Effector memory CD8-positive, alpha-beta T cell (primary cell): ENCODE measurements at regions not wholly inside any gene's neighbourhood (a gene's known extent, or its start where the extent isn't known, plus 50 kb on each side); places are given as distances from the start of the nearest gene placed in this dataset.

Source experiments
- ATAC-seq: fragments of 150-1000 bp; cut with Tn5 transposase; replicated peaks from 2 replicates; pipeline ENCODE4 v1.10.0; 2021; ENCODE audit warnings: mild to moderate bottlenecking, moderate library complexity
- DNase-seq, 3 experiments: peaks; one replicate each; pipeline ENCODE4 v3.0.0; 2021
- H3K27ac Mint-ChIP-seq, 2 donors: one replicate each; pipeline ENCODE4 v1.8.0; 2022; ENCODE audit warnings: mild to moderate bottlenecking in 2 of 2, mixed read lengths in 2 of 2, moderate library complexity in 2 of 2
- H3K27me3 Mint-ChIP-seq, 2 donors: one replicate each; pipeline ENCODE4 v1.8.0; 2022; ENCODE audit warnings: mixed read lengths in 2 of 2
- H3K36me3 Mint-ChIP-seq: one replicate; pipeline ENCODE4 v1.8.0; 2022; ENCODE audit warnings: mild to moderate bottlenecking, moderate library complexity, mixed read lengths; ENCODE audit not compliant: insufficient read depth
- H3K4me1 Mint-ChIP-seq, 2 donors: one replicate each; pipeline ENCODE4 v1.8.0; 2022; ENCODE audit warnings: low read depth in 2 of 2, mixed read lengths in 2 of 2
- H3K4me3 Mint-ChIP-seq, 2 donors: one replicate each; pipeline ENCODE4 v1.8.0; 2022; ENCODE audit warnings: mild to moderate bottlenecking in 2 of 2, mixed read lengths in 2 of 2, moderate library complexity in 2 of 2
- H3K9me3 Mint-ChIP-seq, 2 donors: one replicate each; pipeline ENCODE4 v1.8.0; 2022; ENCODE audit warnings: mixed read lengths in 2 of 2

- Mint-ChIP-seq H3K9me3 (no peaks in the 10 kb centered on the region), H3K27ac (no peak overlapping the region), H3K27me3 (no peaks in the 10 kb centered on the region), H3K4me1 (no peaks in the 10 kb centered on the region), H3K36me3 (peaks cover 3% of the 10 kb centered on the region), H3K4me3 (no peak overlapping the region)
- ATAC-seq (no peak), DNase-seq (no peak)
These were observed 247.9 kb upstream of the NT5C1B start for GRCh38 chr2:18837240-18837639.

GRCh38 chr2:18836436-18836835 is 247.1 kb upstream of the NT5C1B start:
- H3K4me3 Mint-ChIP-seq = no peak overlapping the region
- H3K27me3 Mint-ChIP-seq = no peaks in the 10 kb centered on the region
- no peaks in the 10 kb centered on the region for H3K4me1 Mint-ChIP-seq
- DNase-seq (no peak), ATAC-seq (no peak)
- no peaks in the 10 kb centered on the region for H3K9me3 Mint-ChIP-seq
- H3K27ac Mint-ChIP-seq = no peak overlapping the region
- peaks cover 3% of the 10 kb centered on the region for H3K36me3 Mint-ChIP-seq

GRCh38 chr2:18835787-18836186 is 246.4 kb upstream of the NT5C1B start:
- DNase-seq = no peak
- Mint-ChIP-seq H3K36me3 (peaks cover 3% of the 10 kb centered on the region), H3K4me3 (no peak overlapping the region), H3K4me1 (no peaks in the 10 kb centered on the region), H3K27me3 (no peaks in the 10 kb centered on the region), H3K27ac (no peak overlapping the region), H3K9me3 (no peaks in the 10 kb centered on the region)
- no peak for ATAC-seq

- DNase-seq = no peak
- ATAC-seq = no peak
- no peak overlapping the region for H3K4me3 Mint-ChIP-seq
- H3K4me1 Mint-ChIP-seq = no peaks in the 10 kb centered on the region
- no peaks in the 10 kb centered on the region for H3K9me3 Mint-ChIP-seq
- no peak overlapping the region for H3K27ac Mint-ChIP-seq
- no peaks in the 10 kb centered on the region for H3K27me3 Mint-ChIP-seq
- H3K36me3 Mint-ChIP-seq = peaks cover 3% of the 10 kb centered on the region
These were observed 245.0 kb upstream of the NT5C1B start for GRCh38 chr2:18834341-18834740.

GRCh38 chr2:18833941-18834340 is 244.6 kb upstream of the NT5C1B start:
- ATAC-seq = no peak
- no peaks in the 10 kb centered on the region for H3K4me1 Mint-ChIP-seq
- no peaks in the 10 kb centered on the region for H3K9me3 Mint-ChIP-seq
- H3K27ac Mint-ChIP-seq = no peak overlapping the region
- no peak for DNase-seq
- no peaks in the 10 kb centered on the region for H3K27me3 Mint-ChIP-seq
- H3K4me3 Mint-ChIP-seq = no peak overlapping the region
- peaks cover 3% of the 10 kb centered on the region for H3K36me3 Mint-ChIP-seq

GRCh38 chr2:18831916-18832510 is 242.6 kb upstream of the NT5C1B start:
- Mint-ChIP-seq H3K9me3 (no peaks in the 10 kb centered on the region), H3K4me1 (peaks cover 0 to 4% of the 10 kb centered on the region in 2 donors), H3K36me3 (peaks cover 3% of the 10 kb centered on the region), H3K27ac (no peak overlapping the region), H3K4me3 (no peak overlapping the region), H3K27me3 (no peaks in the 10 kb centered on the region)
- DNase-seq = no peak
- ATAC-seq = no peak

- H3K27me3 Mint-ChIP-seq = no peaks in the 10 kb centered on the region
- DNase-seq = no peak
- no peak overlapping the region for H3K4me3 Mint-ChIP-seq
- H3K4me1 Mint-ChIP-seq = peaks cover 0 to 4% of the 10 kb centered on the region in 2 donors
- no peak for ATAC-seq
- H3K27ac Mint-ChIP-seq = no peak overlapping the region
- H3K36me3 Mint-ChIP-seq = peaks cover 3% of the 10 kb centered on the region
- peaks cover 0 to 2% of the 10 kb centered on the region in 2 donors for H3K9me3 Mint-ChIP-seq
These were observed 241.6 kb upstream of the NT5C1B start for GRCh38 chr2:18830962-18831361.

- ATAC-seq (no peak), DNase-seq (no peak)
- Mint-ChIP-seq H3K4me3 (no peak overlapping the region), H3K27me3 (no peaks in the 10 kb centered on the region), H3K9me3 (peaks cover 0 to 8% of the 10 kb centered on the region in 2 donors), H3K36me3 (no peaks in the 10 kb centered on the region), H3K4me1 (peaks cover 0 to 4% of the 10 kb centered on the region in 2 donors), H3K27ac (no peak overlapping the region)
These were observed 240.6 kb upstream of the NT5C1B start for GRCh38 chr2:18829976-18830375.

- H3K27me3 Mint-ChIP-seq = no peaks in the 10 kb centered on the region
- no peak overlapping the region for H3K27ac Mint-ChIP-seq
- DNase-seq (no peak), ATAC-seq (no peak)
- no peak overlapping the region for H3K4me3 Mint-ChIP-seq
- H3K36me3 Mint-ChIP-seq = no peaks in the 10 kb centered on the region
- peaks cover 0 to 8% of the 10 kb centered on the region in 2 donors for H3K9me3 Mint-ChIP-seq
- peaks cover 0 to 4% of the 10 kb centered on the region in 2 donors for H3K4me1 Mint-ChIP-seq
These were observed 240.0 kb upstream of the NT5C1B start for GRCh38 chr2:18829251-18829902.

- DNase-seq = no peak
- no peaks in the 10 kb centered on the region for H3K27me3 Mint-ChIP-seq
- H3K36me3 Mint-ChIP-seq = no peaks in the 10 kb centered on the region
- peaks cover 0 to 8% of the 10 kb centered on the region in 2 donors for H3K9me3 Mint-ChIP-seq
- no peak for ATAC-seq
- no peak overlapping the region for H3K4me3 Mint-ChIP-seq
- H3K27ac Mint-ChIP-seq = no peak overlapping the region
- peaks cover 0 to 4% of the 10 kb centered on the region in 2 donors for H3K4me1 Mint-ChIP-seq
These were observed 238.9 kb upstream of the NT5C1B start for GRCh38 chr2:18828296-18828695.

- Mint-ChIP-seq H3K27me3 (no peaks in the 10 kb centered on the region), H3K4me3 (no peak overlapping the region), H3K27ac (no peak overlapping the region), H3K9me3 (peaks cover 0 to 8% of the 10 kb centered on the region in 2 donors), H3K4me1 (peaks cover 0 to 4% of the 10 kb centered on the region in 2 donors), H3K36me3 (no peaks in the 10 kb centered on the region)
- no peak for ATAC-seq
- DNase-seq = no peak
These were observed 236.5 kb upstream of the NT5C1B start for GRCh38 chr2:18825838-18826237.

- ATAC-seq (no peak), DNase-seq (no peak)
- H3K4me3 Mint-ChIP-seq = no peak overlapping the region
- H3K27me3 Mint-ChIP-seq = no peaks in the 10 kb centered on the region
- no peak overlapping the region for H3K27ac Mint-ChIP-seq
- peaks cover 0 to 4% of the 10 kb centered on the region in 2 donors for H3K4me1 Mint-ChIP-seq
- H3K9me3 Mint-ChIP-seq = peaks cover 0 to 8% of the 10 kb centered on the region in 2 donors
- H3K36me3 Mint-ChIP-seq = no peaks in the 10 kb centered on the region
These were observed 235.5 kb upstream of the NT5C1B start for GRCh38 chr2:18824915-18825314.

GRCh38 chr2:18824325-18824790 is 235.0 kb upstream of the NT5C1B start:
- H3K27ac Mint-ChIP-seq = no peak overlapping the region
- DNase-seq (no peak), ATAC-seq (no peak)
- H3K36me3 Mint-ChIP-seq = no peaks in the 10 kb centered on the region
- H3K27me3 Mint-ChIP-seq = no peaks in the 10 kb centered on the region
- peaks cover 0 to 8% of the 10 kb centered on the region in 2 donors for H3K9me3 Mint-ChIP-seq
- no peak overlapping the region for H3K4me3 Mint-ChIP-seq
- peaks cover 0 to 4% of the 10 kb centered on the region in 2 donors for H3K4me1 Mint-ChIP-seq

- no peaks in the 10 kb centered on the region for H3K27me3 Mint-ChIP-seq
- peaks cover 0 to 8% of the 10 kb centered on the region in 2 donors for H3K9me3 Mint-ChIP-seq
- ATAC-seq (no peak), DNase-seq (no peak)
- no peaks in the 10 kb centered on the region for H3K4me1 Mint-ChIP-seq
- H3K4me3 Mint-ChIP-seq = no peak overlapping the region
- peaks cover 3% of the 10 kb centered on the region for H3K36me3 Mint-ChIP-seq
- H3K27ac Mint-ChIP-seq = no peak overlapping the region
These were observed 232.1 kb upstream of the NT5C1B start for GRCh38 chr2:18821431-18821830.
